Kidney capillary endothelial cell (primary cell): ENCODE measurements at regions not wholly inside any gene's neighbourhood (a gene's known extent, or its start where the extent isn't known, plus 50 kb on each side); places are given as distances from the start of the nearest gene placed in this dataset.

Experiments used
- DNase-seq: peaks from one replicate; pipeline ENCODE4 v3.0.0-alpha.2; 2018; ENCODE audit warnings: low spot score

DNA sequence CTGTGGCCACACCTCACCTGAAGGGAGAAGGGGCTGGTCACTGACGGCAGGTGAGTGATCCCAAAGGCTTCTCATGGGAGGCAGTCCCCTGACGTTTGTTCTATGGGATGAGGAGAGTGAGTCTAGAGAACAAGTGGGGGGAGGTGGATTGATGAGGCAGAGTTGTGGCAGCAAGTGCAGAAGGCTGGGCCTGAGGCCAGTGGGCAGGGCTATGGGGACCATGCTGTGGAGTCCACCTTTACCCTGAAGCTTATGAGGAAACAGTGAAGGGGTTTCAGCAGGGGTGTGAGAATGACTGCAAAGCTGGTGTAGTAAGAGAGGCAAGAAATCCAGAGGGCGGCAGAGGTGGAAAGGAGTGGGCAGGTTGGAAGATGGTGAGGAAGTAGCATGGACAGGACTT, 96.9 kb upstream of the PFN2 start:
- no peak for DNase-seq

DNA sequence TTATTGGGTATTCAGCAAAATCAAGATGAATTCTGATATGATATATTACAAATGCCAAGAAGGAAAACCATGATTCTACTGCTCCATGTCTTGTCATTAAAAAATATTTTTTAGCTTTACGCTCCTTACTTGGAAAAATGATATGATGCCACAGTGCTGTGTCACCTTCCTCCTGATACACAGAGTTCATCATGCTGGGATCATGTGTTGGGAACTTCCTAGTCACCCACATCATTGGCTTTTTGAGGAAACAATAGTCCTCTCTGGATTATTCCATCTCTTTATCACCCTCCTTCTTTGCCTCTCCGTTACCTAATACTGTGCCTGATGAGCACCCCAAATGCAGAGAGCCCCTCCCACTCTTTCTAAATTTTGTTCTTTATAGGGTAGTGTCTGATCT, 94.3 kb upstream of the PFN2 start:
- no peak for DNase-seq

DNA sequence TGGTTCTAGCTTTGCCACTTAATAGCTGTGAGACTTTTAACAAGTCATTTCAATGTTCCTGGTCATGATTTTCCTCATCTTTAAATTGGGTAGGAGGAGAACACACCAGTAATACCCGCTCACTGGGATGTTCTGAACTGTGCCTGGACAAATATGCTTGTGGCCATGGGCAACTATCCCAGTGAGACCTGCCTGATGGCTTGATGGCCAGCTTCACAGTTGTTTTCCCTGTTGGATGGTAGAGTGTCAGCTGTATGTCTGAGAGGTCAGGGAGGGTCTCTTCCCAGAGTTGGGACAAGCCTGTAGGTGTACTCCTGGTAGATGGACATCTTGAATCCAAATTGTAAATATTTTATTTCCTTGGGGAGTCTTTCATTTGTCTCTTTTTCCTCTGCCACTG, 92.5 kb upstream of the PFN2 start:
- no peak for DNase-seq

DNA sequence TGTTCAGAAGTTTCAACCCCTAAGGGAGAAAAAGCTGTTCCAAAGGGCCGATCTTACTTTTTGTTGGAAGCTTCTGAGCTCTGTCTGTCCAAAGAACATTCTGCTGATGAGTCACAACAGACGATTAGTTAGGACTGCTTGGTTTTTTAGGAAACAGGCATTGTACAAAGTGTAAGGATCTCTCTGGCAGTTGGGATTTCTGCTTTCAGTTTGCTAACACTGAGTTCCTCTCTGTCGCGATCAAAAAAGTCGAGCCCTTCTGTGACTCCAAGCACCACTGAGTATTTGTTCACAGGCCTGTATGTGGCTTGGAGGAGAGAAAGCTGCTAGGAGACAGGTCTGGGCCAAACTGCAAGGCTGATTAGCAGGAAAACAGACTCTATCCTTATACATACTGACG, 91.8 kb upstream of the PFN2 start:
- DNase-seq, result no peak

DNA sequence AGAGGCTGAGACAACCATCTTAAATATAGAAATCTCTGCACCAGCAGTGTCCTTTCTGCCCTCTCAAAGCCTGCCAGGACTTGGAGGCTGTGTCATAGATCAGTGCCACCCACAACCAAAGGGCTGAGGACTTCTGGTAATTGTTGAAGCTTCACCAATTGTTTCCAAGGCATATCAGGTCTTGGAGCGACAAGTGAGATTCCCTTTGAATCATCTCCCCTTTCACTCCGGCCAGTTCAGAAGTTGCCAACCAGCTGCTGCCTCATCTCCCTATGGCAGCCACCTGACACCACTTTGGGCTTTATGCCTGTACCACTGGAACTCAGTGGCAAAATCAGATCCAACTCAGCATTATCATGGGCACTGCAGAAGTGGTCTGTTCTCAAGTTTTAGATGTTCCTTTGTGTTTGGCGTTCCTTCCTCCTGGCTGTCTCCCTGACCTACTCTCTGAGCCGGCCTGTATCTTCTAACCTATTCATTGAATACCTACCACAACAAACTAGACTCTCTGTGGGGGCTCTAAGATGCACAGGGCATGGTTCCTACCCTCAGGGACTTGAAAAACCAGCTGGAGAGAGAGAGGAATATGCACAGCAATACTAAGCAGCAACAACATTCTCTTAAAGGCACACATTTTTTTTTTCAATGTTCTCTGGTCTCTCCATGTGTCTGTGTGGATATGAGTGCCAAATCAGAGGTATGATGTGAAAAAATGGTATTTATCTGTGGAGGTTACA, 90.8 kb upstream of the PFN2 start:
- no peak for DNase-seq

DNA sequence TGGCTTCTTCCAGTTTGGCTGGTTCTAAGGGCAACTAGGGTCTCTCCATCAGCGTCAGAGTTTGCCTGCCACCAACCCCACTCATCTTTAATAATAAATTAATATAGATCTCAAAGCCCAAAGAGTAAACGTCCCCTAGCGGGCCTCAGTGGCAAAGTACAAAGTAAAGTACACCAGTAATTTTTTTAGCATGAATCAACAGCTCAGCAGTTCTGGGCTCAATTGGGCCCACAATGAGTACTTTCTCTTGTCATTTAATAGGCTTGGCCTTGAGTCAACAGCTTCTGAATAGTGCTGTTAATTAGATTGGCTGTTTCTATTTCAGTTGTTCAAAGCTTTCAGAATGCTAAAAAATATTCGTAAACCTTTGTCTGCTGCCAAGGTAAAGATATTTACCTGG, 89.0 kb upstream of the PFN2 start:
- DNase-seq, result no peak

DNA sequence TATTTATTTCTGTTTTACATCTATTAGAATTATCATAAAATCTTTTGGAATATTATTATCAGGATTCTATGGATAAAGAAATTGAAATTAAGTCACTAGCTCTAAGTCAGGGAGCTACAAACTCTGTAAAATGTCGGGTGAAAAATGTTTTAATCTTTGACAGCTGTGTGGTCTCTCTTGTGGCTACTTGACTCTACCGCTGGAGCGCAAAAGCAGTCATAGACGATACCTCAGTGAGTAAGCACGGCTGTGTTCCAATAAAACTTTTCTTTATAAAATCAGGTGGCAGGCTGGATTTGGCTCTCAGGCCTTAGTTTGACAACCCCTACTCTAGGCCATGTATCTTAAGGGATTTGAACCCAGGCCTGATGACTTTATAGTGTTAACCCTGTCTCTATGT, 88.5 kb upstream of the PFN2 start:
- no peak for DNase-seq

DNA sequence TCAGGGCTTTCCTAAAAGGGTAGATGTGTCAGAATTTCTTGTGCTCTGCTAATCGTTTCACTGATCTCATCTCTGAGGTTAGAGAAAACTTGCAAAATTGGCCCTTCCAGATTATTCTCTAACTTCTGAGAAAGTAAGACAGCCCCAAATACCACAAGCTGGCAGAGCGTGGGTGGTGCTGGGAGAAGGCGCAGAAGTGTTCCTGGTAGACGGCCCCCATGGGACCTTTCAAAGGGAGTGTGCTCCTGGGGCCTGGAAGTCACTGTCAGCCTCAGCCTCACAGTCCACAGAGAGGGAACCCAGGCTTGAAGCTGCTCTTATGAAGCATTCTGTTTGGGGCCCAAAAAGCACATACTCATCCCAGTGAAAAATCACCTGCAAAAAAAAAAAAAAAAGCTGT, 86.5 kb upstream of the PFN2 start:
- no peak for DNase-seq

DNA sequence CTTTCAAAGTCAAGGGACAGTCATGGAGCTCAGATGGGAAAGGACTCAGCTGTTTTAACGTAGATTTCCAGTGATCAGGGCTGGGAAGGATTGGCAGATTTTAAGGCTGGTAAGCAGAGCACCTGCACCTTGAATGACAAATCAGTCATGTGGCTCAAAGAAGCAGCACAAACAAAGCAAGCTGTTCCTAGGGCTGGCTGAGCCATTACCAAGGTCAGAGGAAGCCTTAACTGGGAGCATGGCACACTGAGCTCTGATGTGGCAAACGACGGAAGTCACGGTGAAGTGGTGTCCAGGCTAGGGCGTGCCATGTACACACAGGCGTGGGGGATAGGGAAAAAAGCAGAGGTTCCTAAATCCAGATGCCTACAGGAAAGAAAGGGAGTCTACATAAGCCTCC, 84.6 kb upstream of the PFN2 start:
- no peak for DNase-seq

DNA sequence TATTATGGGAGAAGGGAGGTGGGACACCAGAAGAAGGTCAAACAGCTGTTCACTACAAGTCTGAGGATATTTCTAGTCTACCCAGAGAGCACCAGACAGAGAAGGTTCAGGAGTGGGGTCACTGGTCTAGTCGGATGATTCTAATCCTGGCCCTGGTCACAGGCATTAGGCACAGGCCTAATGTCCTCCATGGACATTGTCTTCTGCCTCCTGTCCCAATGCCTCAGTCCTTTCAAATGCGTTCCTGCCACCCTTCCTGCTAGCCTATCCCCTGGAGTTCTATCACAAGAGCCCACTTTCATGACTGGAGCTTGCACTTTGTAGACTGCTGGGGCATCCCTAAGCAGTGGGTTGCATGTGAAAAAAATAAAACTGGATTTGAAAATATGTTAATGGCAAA, 83.9 kb upstream of the PFN2 start:
- no peak for DNase-seq

DNA sequence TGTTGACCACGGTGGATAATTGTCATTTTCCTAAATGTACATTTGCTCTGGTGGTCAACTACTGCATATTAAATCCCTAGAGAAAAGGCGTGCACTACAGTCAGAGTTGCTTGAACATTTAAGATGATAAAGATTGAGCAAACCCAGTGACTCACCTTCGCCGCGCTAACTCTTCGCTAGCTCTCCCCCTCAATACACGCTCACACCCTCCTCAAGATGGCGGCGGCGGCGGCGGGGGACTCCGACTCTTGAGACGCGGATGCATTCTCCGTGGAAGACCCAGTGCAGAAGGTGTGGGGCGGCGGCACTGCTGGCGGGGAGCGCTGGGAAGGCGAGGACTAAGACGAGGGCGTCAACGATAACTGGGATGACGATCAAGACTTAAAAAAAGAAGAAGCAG, 79.8 kb upstream of the PFN2 start:
- no peak for DNase-seq

DNA sequence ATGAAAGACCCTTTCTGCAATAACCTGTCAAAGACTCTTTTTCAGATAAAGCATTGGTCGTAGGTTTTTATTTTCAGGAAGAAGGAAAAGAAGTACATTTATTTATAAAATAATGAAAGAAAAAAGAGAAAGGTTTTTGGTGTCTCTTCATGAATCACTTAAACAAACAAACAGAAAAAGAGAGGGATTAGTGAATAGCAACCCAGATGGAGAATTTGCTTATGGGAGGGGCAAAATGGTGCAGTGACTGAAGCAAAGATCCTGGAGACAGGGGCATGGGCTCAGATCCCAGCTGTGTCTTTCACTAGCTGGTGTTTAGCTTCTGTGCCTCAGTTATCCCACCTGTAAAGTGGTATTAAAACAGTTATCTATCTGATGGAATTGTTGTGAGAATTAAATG, 78.6 kb upstream of the PFN2 start:
- no peak for DNase-seq

DNA sequence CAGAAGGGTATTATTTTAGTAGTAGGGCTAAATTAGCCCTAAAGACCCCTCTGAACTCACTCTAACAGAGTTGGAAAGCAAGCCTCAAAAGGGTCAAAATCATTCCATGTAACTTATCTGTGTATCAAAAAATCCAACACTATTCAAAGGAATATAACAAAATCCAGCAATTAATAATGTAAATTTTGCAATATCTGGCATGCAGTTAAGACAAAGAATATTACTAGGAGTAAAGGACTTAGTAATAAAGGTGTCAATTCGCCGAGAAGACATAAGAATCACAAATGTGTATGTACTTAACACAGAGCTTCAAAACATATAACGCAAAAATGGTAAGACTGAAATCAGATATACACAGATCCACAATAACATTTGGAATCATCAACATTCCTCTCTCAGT, 71.2 kb upstream of the PFN2 start:
- DNase-seq, result no peak

DNA sequence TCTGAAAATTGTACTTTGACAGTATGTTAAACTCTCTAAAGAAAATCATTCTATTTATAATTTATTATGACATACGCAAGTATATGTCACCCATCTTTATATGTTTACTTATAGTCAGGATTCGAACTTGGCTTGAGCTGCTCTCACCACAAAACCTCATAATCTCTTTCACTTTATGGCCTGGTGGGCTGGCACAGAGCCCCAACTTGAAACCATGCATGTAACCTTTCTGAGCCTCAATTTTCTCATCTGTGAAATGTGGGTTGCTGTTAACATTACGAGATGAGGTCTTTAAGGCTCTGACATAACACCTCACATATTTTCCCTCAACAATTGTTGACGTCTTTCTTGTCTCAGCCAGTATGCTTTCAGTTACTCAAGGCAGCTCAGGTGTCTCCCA, 69.4 kb upstream of the PFN2 start:
- no peak for DNase-seq

DNA sequence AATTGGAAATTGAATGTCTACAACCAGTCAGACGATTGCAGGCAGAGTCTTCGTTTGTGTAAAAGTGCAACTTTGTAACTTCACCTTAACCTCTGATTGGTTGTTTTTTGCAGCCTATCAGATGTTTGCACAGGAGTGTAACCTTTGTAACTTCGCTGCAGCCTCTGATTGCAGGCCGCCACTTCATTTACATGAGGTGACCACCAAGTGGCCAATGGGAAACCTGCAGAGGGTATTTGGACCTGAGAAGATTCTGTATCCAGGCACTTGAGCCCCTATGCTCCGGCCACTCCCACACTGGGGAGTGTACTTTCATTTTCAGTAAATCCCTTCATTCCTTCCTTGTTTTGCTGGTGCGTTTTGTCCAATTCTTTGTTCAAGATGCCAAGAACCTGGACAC, 68.1 kb upstream of the PFN2 start:
- DNase-seq, result no peak

DNA sequence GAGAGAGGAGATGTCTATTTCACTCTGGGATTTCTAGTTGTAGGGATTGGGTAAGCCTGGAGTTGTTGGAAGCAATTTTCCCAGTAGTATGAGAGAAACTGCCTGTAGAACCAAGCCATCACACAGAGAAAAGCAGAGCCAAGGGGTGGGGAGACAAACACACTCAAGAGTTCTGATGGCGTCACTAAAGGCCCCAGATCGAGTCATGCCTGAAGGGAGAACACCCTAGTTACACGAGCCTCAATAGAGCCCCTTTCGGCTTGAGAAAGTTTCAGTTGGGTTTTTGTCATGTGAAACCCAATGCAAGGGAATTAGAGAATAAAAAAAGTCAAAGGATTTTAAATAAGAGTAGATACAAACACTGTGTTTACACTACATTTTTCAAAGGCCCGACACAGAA, 66.1 kb upstream of the PFN2 start:
- DNase-seq, result no peak

DNA sequence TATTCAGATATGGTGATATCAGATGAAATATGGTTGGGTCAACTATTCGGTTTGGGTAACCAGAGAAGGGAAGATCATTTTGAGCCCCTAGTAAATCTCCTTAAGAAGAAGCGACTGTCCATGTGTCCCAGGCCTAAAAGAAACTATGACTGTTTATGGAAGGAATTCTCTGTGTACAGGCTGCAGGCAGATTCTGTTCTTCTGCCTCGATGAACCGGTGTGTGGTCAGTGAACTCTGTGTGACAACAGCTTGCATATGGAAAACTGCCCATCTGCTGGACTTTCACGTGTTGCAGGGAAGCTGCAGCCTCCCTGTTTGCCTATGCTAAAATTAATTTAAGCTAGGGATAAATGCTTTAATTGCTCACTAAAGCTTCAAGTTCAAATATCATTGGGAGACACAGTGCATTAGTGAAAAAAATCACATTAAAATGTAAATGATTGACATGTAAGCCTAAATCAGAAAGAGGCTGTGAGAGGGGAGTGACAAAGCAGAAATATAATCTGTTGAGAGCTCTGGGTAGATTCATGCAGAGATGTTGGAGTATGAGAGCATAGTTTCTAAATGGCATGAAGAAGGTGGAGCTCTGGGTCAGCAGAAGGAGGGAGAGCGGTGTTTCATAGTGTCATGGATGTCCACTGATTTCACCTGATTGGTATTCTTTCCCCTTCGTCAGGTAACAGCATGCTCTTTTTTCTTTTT, 65.4 kb upstream of the PFN2 start:
- DNase-seq, result no peak

DNA sequence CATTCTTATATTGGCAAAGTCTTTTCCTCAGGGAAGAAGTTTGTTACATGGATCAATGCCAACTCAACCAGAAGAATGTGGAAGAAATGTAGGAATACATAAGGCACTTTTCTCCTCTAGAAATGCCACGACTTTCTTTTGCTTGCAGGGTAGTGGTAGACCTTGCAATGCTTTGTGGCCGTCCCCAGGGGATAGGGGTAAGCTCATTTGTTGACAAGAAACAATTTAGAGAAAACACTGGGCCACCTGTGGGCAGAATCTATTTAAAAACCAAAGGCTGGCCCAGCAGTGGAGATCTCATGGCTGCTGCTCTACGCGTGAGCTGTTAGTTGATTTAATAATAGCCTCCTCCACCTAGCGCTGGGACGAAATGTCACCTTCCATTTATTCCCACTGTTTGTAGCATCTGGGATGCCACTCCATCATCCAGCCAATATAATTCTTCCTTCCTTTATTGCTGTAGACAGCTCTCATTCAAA, 64.6 kb upstream of the PFN2 start:
- no peak for DNase-seq

DNA sequence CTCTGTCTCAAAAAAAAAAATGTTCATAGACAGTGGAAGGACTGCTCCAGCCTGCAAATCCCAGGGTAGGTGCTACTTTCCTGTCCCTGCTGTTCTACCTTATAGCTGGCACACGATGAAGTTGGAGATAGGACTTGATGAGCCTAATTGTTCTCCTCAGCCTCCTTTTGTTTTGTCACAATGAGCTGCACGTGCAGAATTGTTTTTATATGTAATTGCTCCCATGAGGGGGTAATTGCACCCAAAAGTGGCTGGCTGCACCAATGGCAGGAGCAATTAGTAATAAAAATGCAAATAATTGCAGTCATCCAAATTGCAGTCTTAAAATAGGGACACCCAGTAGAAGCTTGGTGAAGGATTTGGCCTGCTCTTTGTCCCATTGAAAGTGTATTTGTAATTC, 63.0 kb upstream of the PFN2 start:
- no peak for DNase-seq

DNA sequence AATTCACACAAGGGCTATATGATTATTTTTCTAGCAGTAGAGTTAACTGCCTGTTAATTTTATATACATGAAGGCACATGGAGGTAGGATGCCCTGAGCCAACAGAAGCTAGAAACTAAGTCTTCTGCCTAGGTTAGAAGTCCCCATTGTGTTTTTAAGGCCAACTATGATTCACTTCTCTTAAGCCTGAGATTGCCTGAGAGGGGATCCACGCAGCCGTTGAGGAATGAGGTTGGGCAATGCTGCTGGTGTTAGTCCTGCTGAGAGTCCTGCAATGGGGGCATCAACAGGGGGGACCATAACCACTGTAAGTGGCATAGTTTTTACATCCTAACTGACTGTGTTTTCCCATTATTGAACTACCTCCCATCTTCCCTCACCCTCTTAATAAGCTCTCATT, 60.1 kb upstream of the PFN2 start:
- no peak for DNase-seq

DNA sequence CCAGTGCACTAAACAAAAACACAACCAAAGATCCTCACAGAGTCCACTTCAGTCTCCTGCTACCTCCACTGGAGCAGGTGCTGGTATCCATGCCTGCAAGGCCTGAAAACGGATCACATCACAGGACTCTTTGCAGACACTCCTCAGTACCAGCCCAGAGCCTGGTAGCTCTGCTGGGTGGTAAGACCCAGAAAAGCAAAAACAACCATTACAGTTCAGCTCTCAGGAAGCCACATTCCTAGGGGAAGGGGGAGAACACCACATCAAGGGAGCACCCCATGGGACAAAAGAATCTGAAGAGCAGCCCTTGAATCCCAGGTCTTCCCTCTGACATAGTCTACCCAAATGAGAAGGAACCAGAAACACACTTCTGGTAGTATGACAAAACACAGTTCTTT, 52.5 kb upstream of the PFN2 start:
- DNase-seq, result no peak

DNA sequence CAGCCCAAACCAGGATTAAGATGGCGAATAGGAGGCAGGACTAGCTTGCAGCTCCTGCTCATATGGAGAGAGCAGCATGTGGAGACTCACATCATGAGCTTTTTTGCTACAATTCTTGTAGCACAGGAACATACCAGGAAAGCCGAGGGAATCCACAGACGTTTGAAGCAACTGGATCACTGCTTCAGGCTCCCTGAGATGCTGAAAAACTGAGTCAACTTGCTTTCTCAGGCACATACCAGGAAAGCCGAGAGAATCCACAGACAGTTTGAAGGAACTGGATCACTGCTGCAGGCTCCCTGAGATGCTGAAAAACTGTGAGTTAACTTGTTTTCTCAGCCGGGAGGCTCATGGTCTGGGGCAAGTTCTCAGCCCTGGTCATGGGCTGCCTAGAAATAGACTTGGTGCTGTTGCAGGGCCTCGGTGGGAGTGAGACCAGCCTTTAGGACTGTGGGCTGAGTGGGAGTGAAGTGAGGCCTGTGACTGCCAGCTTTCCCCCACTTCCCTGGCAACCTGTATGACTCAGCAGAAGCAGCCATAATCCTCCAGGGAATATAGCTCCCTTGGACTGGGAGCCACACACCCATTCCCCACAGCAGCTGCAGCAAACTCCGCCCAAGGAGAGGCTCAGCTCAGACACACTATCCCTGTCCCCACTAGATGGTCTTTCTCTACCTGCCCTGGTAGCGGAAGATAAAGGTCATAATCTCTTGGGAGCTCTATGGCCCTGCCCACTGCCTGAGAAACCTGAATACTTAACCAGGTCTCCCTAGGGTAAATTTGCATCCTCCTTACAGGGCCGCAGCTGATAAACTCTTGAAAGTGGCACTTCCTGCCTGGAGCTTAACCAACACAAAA, 51.9 kb upstream of the PFN2 start:
- no peak for DNase-seq

DNA sequence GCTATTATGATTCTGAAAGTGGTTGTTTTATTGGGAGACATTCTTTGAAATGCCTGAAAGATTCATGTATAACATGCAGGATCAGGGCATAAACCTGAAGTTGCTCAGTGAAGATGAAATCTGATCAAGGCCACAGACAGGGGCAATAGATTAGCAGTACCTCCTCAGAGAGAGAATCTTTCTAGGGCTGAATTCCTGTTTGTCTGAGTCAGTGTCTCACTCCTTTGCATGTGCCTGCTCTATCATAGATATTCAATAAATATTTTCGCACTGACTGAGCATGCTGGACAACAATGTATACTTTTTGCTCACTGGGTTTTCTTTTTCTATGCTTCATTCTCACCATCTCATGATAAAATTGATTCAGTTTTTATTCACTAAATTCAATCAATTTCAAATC, 49.8 kb upstream of the PFN2 start:
- no peak for DNase-seq
